ENCODE measurements at regions not wholly inside any gene's neighbourhood (a gene's known extent, or its start where the extent isn't known, plus 50 kb on each side); places are given as distances from the start of the nearest gene placed in this dataset.

GRCh38 chr1:5753549-5754421 is 238.4 kb downstream of the NPHP4 start:
- TF ChIP-seq CTCF (IDR thresholded peaks at IDR 0.05) (no peak), POLR2A (IDR thresholded peaks at IDR 0.05) (no peak)

Data from body of pancreas (tissue), 4 donors.